Panc1 (cell line): ENCODE measurements at regions not wholly inside any gene's neighbourhood (a gene's known extent, or its start where the extent isn't known, plus 50 kb on each side); places are given as distances from the start of the nearest gene placed in this dataset.

Experiments used
- ATAC-seq: fragments of 200-7000 bp; cut with Tn5 transposase; 2 replicates; pipeline ENCODE4 v1.9.1; 2020; ENCODE audit warnings: mild to moderate bottlenecking, moderate library complexity
- BruUV-seq: library from RNA; stranded (reverse); fragments of 400-500 nt; replicated peaks from 2 replicates; lab custom pipeline; 2021; lab: Mats Ljungman, UMichigan
- CTCF ChIA-PET: fragments of 300-600 bp; sonication (Branson Sonifier 250); formaldehyde crosslinking; loops from one replicate; lab custom pipeline; 2022; ENCODE audit warnings: antibody characterized with exemption; lab: Charles Lee
- POLR2A ChIA-PET: fragments of 300-600 bp; sonication (Branson Sonifier 250); formaldehyde crosslinking; loops from one replicate; lab custom pipeline; 2022; ENCODE audit warnings: antibody characterized with exemption; lab: Charles Lee
- DNase-seq: peaks from one replicate; pipeline ENCODE4 v3.0.0-alpha.2; 2010; ENCODE audit warnings: low read depth, low spot score
- H3K27ac ChIP-seq: 2 replicates; pipeline ENCODE4 v1.5.1; 2011; ENCODE audit warnings: mild to moderate bottlenecking, low read length, inconsistent platforms
- H3K27me3 ChIP-seq: fragments of 200-500 bp; sonication (Bioruptor generic); 2 replicates; pipeline ENCODE4 v1.6.0; 2014; ENCODE audit warnings: low read length, inconsistent platforms; ENCODE audit not compliant: control insufficient read depth, insufficient read depth
- H3K36me3 ChIP-seq: fragments of 200-500 bp; sonication (Bioruptor generic); 2 replicates; pipeline ENCODE4 v1.5.1; 2014; ENCODE audit warnings: inconsistent platforms, mild to moderate bottlenecking, low read length, moderate library complexity; ENCODE audit not compliant: control insufficient read depth, insufficient read depth
- H3K4me1 ChIP-seq: 2 replicates; pipeline ENCODE4 v1.5.1; 2011; ENCODE audit warnings: inconsistent platforms, mild to moderate bottlenecking, low read length, moderate library complexity; ENCODE audit not compliant: control insufficient read depth, insufficient read depth
- H3K4me3 ChIP-seq, 2 experiments: 2 replicates each; pipeline ENCODE4 v1.5.1; 2011 to 2012; ENCODE audit warnings: low read depth in 2 of 2, low read length in 2 of 2, mild to moderate bottlenecking in 2 of 2, inconsistent platforms in 1 of 2, moderate library complexity in 1 of 2
- H3K9me3 ChIP-seq: fragments of 200-500 bp; sonication (Bioruptor generic); 2 replicates; pipeline ENCODE4 v1.5.1; 2014; ENCODE audit warnings: low read depth, mild to moderate bottlenecking, inconsistent platforms, low read length, moderate library complexity; ENCODE audit not compliant: control insufficient read depth, insufficient read depth
- CTCF ChIP-seq: fragments of 450-650 bp; IDR thresholded peaks from 2 replicates; pipeline ENCODE4 v1.5.1; 2017; ENCODE audit warnings: mild to moderate bottlenecking
- POLR2AphosphoS5 ChIP-seq: IDR thresholded peaks from 2 replicates; pipeline ENCODE4 v1.6.1; 2012; ENCODE audit warnings: mild to moderate bottlenecking, low read depth, low read length, moderate library complexity
- REST ChIP-seq, 2 experiments: IDR thresholded peaks; 2 replicates each; pipeline ENCODE4 v1.6.1; 2011 to 2012; ENCODE audit warnings: low read depth in 2 of 2, control low read depth in 1 of 2, low read length in 1 of 2, mild to moderate bottlenecking in 1 of 2, moderate library complexity in 1 of 2; ENCODE audit not compliant: insufficient read depth in 1 of 2
- SIN3A ChIP-seq: IDR thresholded peaks from 2 replicates; pipeline ENCODE4 v1.6.1; 2012; ENCODE audit warnings: low read depth, mild to moderate bottlenecking, low read length, moderate library complexity, borderline replicate concordance; ENCODE audit not compliant: insufficient read depth
- TCF7L2 ChIP-seq: IDR thresholded peaks from 2 replicates; pipeline ENCODE4 v1.6.1; 2011; ENCODE audit warnings: mild to moderate bottlenecking, low read depth, low read length, inconsistent platforms
- in situ Hi-C: cut with HindIII; loops from 2 replicates; pipeline ENCODE4 v1.10.0; 2016; ENCODE audit warnings: low sequenced_read_pairs, low pct_unique_long_range_greater_than_20kb
- intact Hi-C: fragments of 100-400 bp; cut with micrococcal nuclease; formaldehyde crosslinking; loops from one replicate; pipeline ENCODE4 v1.10.0; 2022; ENCODE audit not compliant: unreplicated experiment

- ChIA-PET CTCF (no interaction called here), POLR2A (no interaction called here)
- no peak overlapping the region for H3K4me3 ChIP-seq
- no peaks in the 10 kb centered on the region for H3K27me3 ChIP-seq
- intact Hi-C loops = loop anchor here (10.0 kb wide), 1 partner anchor 292 kb away; no protein-coding TSS in a partner anchor
- H3K27ac ChIP-seq = no peak overlapping the region
- in situ Hi-C loops = no loop called here
- TF ChIP-seq CTCF = peak; percentile 39; the same call in 1 of the 2 replicates
- TF ChIP-seq SIN3A = no peak
- BruUV-seq = no TSS peak
- no peaks in the 10 kb centered on the region for H3K36me3 ChIP-seq
- DNase-seq (no peak), ATAC-seq (no peak)
- H3K4me1 ChIP-seq = no peaks in the 10 kb centered on the region
- H3K9me3 ChIP-seq = no peaks in the 10 kb centered on the region
Measured at GRCh38 chr4:55736605-55737183, 82.9 kb upstream of the EXOC1L start.

- Histone ChIP-seq H3K4me3 (no peak overlapping the region), H3K36me3 (no peaks in the 10 kb centered on the region), H3K4me1 (no peaks in the 10 kb centered on the region), H3K27ac (no peak overlapping the region), H3K9me3 (no peaks in the 10 kb centered on the region), H3K27me3 (no peaks in the 10 kb centered on the region)
- ATAC-seq (no peak), DNase-seq (no peak)
- in situ Hi-C loops (no loop called here), intact Hi-C loops (no loop called here)
- no peak for TF ChIP-seq SIN3A
- no peak for TF ChIP-seq CTCF
- TF ChIP-seq REST (IDR thresholded peaks at IDR 0.05; ENCODE audit: insufficient read depth in 1 of 2, low read depth in 2 of 2, low read length in 1 of 2) = no peak
- no peak for TF ChIP-seq POLR2AphosphoS5
- TF ChIP-seq TCF7L2 = no peak
- POLR2A ChIA-PET = interaction anchor here (0.6 kb wide), 1 partner anchor 145 kb away, joined by 3 read pairs; no protein-coding TSS in a partner anchor
- BruUV-seq = no TSS peak
- CTCF ChIA-PET = no interaction called here
Measured at GRCh38 chr4:55742655-55743202, 76.9 kb upstream of the EXOC1L start.
